ENCODE measurements at regions not wholly inside any gene's neighbourhood (a gene's known extent, or its start where the extent isn't known, plus 50 kb on each side); places are given as distances from the start of the nearest gene placed in this dataset.
"Not testable (repeated sequence)": the region's sequence is repeated elsewhere in the genome, so short reads cannot be mapped to it uniquely, and the experiment has no call there.

DNA sequence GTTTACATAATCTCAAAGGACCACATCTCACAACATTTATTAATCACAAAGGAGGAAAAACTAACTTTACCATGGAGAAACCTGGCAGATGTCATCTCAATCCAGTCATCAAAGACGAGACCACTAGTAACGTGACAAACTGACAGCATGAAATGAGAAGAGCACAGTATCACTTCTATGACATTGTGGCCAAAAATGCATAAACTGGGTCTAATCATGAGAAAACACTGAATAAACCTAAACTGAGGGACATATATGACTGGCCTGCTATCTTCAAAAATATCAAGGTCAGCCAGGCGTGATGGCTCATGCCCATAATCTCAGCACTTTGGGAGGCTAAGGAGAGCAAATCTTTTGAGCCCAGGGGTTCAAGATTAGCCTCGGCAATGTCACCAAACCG lies 619.0 kb downstream of the CDY1 start:
- TF ChIP-seq, protein P1, sequence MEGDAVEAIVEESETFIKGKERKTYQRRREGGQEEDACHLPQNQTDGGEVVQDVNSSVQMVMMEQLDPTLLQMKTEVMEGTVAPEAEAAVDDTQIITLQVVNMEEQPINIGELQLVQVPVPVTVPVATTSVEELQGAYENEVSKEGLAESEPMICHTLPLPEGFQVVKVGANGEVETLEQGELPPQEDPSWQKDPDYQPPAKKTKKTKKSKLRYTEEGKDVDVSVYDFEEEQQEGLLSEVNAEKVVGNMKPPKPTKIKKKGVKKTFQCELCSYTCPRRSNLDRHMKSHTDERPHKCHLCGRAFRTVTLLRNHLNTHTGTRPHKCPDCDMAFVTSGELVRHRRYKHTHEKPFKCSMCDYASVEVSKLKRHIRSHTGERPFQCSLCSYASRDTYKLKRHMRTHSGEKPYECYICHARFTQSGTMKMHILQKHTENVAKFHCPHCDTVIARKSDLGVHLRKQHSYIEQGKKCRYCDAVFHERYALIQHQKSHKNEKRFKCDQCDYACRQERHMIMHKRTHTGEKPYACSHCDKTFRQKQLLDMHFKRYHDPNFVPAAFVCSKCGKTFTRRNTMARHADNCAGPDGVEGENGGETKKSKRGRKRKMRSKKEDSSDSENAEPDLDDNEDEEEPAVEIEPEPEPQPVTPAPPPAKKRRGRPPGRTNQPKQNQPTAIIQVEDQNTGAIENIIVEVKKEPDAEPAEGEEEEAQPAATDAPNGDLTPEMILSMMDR (IDR thresholded peaks at IDR 0.05), result not testable (repeated sequence)
- not testable (repeated sequence) for TF ChIP-seq POLR2A (IDR thresholded peaks at IDR 0.05)
